Astrocyte (in vitro differentiated cells and primary cell): ENCODE measurements at regions not wholly inside any gene's neighbourhood (a gene's known extent, or its start where the extent isn't known, plus 50 kb on each side); places are given as distances from the start of the nearest gene placed in this dataset.

Experiments used
- EZH2 ChIP-seq: IDR thresholded peaks from 2 replicates; pipeline ENCODE4 v1.6.1; 2012; ENCODE audit warnings: mild to moderate bottlenecking, low read length, inconsistent platforms; ENCODE audit not compliant: insufficient read depth
- TF ChIP-seq, protein P1 (sequence below): IDR thresholded peaks from 2 replicates; pipeline ENCODE4 v1.5.1; 2011; ENCODE audit warnings: low read depth, mild to moderate bottlenecking, inconsistent platforms, low read length, moderate library complexity; ENCODE audit not compliant: insufficient read depth

DNA sequence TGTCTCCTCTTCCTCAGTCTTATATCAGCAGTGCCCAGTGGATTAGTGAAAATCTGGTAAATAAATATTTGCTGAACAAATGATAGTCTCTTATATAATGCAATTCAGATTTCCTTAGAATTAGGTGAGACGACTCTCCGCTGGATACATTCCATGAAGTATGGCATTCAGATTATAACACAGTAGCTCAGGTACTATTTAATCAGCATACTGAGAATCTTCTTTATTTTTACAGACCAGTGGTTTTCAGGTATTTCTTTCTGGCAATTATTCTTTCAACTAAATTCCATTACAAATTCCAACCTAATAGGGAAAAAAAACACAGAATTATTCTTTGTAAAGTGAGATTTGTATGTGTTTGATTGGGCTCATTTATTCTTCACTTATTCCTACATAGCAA, 435.5 kb downstream of the TAF11L14 start:
- TF ChIP-seq, protein P1, sequence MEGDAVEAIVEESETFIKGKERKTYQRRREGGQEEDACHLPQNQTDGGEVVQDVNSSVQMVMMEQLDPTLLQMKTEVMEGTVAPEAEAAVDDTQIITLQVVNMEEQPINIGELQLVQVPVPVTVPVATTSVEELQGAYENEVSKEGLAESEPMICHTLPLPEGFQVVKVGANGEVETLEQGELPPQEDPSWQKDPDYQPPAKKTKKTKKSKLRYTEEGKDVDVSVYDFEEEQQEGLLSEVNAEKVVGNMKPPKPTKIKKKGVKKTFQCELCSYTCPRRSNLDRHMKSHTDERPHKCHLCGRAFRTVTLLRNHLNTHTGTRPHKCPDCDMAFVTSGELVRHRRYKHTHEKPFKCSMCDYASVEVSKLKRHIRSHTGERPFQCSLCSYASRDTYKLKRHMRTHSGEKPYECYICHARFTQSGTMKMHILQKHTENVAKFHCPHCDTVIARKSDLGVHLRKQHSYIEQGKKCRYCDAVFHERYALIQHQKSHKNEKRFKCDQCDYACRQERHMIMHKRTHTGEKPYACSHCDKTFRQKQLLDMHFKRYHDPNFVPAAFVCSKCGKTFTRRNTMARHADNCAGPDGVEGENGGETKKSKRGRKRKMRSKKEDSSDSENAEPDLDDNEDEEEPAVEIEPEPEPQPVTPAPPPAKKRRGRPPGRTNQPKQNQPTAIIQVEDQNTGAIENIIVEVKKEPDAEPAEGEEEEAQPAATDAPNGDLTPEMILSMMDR, result no peak
- no peak for TF ChIP-seq EZH2
